ENCODE measurements at regions not wholly inside any gene's neighbourhood (a gene's known extent, or its start where the extent isn't known, plus 50 kb on each side); places are given as distances from the start of the nearest gene placed in this dataset.

GRCh38 chr16:62177351-62178203, 141.3 kb upstream of the CDH8 start:
- H3K4me3 ChIP-seq = no peak overlapping the region
- H3K9me3 ChIP-seq = no peaks in the 10 kb centered on the region
- H3K4me1 ChIP-seq = no peaks in the 10 kb centered on the region
- no peak for DNase-seq
- TF ChIP-seq CTCF (IDR thresholded peaks at IDR 0.05) (no peak), POLR2A (IDR thresholded peaks at IDR 0.05) (no peak), EP300 (IDR thresholded peaks at IDR 0.05) (no peak), POLR2AphosphoS5 (IDR thresholded peaks at IDR 0.05) (no peak)
- no peak overlapping the region for H3K27ac ChIP-seq
- 85 to 87% methylated on average over 11 of the region's 11 CpGs for WGBS, 2 donors
- H3K27me3 ChIP-seq = no peaks in the 10 kb centered on the region
- no peaks in the 10 kb centered on the region for H3K36me3 ChIP-seq
- intact Hi-C loops (cut with DNase I) = no loop called here

- Histone ChIP-seq H3K9me3 (peaks cover 0 to 5% (median 3%) of the 10 kb centered on the region in 4 donors), H3K4me1 (no peaks in the 10 kb centered on the region), H3K27me3 (no peaks in the 10 kb centered on the region), H3K4me3 (no peak overlapping the region), H3K36me3 (no peaks in the 10 kb centered on the region), H3K27ac (no peak overlapping the region)
- TF ChIP-seq POLR2AphosphoS5 (IDR thresholded peaks at IDR 0.05) = no peak
- intact Hi-C loops (cut with DNase I) = no loop called here
- WGBS, 2 donors = 68 to 83% methylated on average over 2 of the region's 2 CpGs
- no peak for DNase-seq
Measured at GRCh38 chr16:62170642-62171041, 134.4 kb upstream of the CDH8 start.

- intact Hi-C loops (cut with DNase I) = no loop called here
- no peaks in the 10 kb centered on the region for H3K4me1 ChIP-seq
- DNase-seq = no peak
- H3K27ac ChIP-seq = no peak overlapping the region
- TF ChIP-seq POLR2A (IDR thresholded peaks at IDR 0.05) (no peak), EP300 (IDR thresholded peaks at IDR 0.05) (no peak), CTCF (IDR thresholded peaks at IDR 0.05) (no peak), POLR2AphosphoS5 (IDR thresholded peaks at IDR 0.05) (no peak)
- peaks cover 0 to 5% (median 3%) of the 10 kb centered on the region in 4 donors for H3K9me3 ChIP-seq
- H3K4me3 ChIP-seq = no peak overlapping the region
- 94 to 96% methylated on average over 1 of the region's 1 CpG for WGBS, 2 donors
- H3K27me3 ChIP-seq = no peaks in the 10 kb centered on the region
- no peaks in the 10 kb centered on the region for H3K36me3 ChIP-seq
Measured at GRCh38 chr16:62167551-62167950, 131.3 kb upstream of the CDH8 start.

GRCh38 chr16:62157544-62157943, 121.3 kb upstream of the CDH8 start:
- no peak for TF ChIP-seq POLR2AphosphoS5 (IDR thresholded peaks at IDR 0.05)
- TF ChIP-seq CTCF (IDR thresholded peaks at IDR 0.05) = no peak
- TF ChIP-seq POLR2A (IDR thresholded peaks at IDR 0.05) = no peak
- TF ChIP-seq EP300 (IDR thresholded peaks at IDR 0.05) = no peak
- no peak for DNase-seq
- no peaks in the 10 kb centered on the region for H3K27me3 ChIP-seq
- no peak overlapping the region for H3K4me3 ChIP-seq
- 94 to 96% methylated on average over 3 of the region's 3 CpGs for WGBS, 2 donors
- H3K27ac ChIP-seq = no peak overlapping the region
- no peaks in the 10 kb centered on the region for H3K36me3 ChIP-seq
- intact Hi-C loops (cut with DNase I) = no loop called here
- no peaks in the 10 kb centered on the region for H3K4me1 ChIP-seq
- no peaks in the 10 kb centered on the region for H3K9me3 ChIP-seq

- no peaks in the 10 kb centered on the region for H3K36me3 ChIP-seq
- intact Hi-C loops (cut with DNase I) = no loop called here
- DNase-seq = no peak
- WGBS, 2 donors = 81 to 86% methylated on average over 2 of the region's 2 CpGs
- H3K27me3 ChIP-seq = no peaks in the 10 kb centered on the region
- no peak for TF ChIP-seq CTCF (IDR thresholded peaks at IDR 0.05)
- no peak for TF ChIP-seq POLR2AphosphoS5 (IDR thresholded peaks at IDR 0.05)
- no peak for TF ChIP-seq EP300 (IDR thresholded peaks at IDR 0.05)
- no peak for TF ChIP-seq POLR2A (IDR thresholded peaks at IDR 0.05)
- no peaks in the 10 kb centered on the region for H3K4me1 ChIP-seq
- no peak overlapping the region for H3K27ac ChIP-seq
- no peak overlapping the region for H3K4me3 ChIP-seq
- H3K9me3 ChIP-seq = no peaks in the 10 kb centered on the region
Measured at GRCh38 chr16:62156971-62157370, 120.7 kb upstream of the CDH8 start.
